H1 (cell line): ENCODE measurements at regions not wholly inside any gene's neighbourhood (a gene's known extent, or its start where the extent isn't known, plus 50 kb on each side); places are given as distances from the start of the nearest gene placed in this dataset.

ENCODE experiments used
- CTCF ChIA-PET: fragments of 300-600 bp; sonication (Branson Sonifier 250); formaldehyde crosslinking; loops from one replicate; lab custom pipeline; 2021; ENCODE audit not compliant: partially characterized antibody; lab: Charles Lee
- POLR2A ChIA-PET: fragments of 300-600 bp; sonication (Branson Sonifier 250); formaldehyde crosslinking; loops from one replicate; lab custom pipeline; 2021; ENCODE audit warnings: inconsistent platforms; ENCODE audit not compliant: partially characterized antibody; lab: Charles Lee
- DNase-seq, 2 experiments: peaks; one replicate each; pipeline versions ENCODE4 v3.0.0 to v3.0.0-alpha.2; 2010 to 2022; ENCODE audit warnings: low spot score in 2 of 2, low read depth in 1 of 2, mixed read lengths in 1 of 2
- FAIRE-seq: peaks from 2 replicates; lab custom pipeline; 2011; peaks lifted over from hg19 to GRCh38; lab: Jason Lieb, UNC
- H2AFZ ChIP-seq: 2 replicates; pipeline ENCODE4 v1.8.1; 2012; ENCODE audit warnings: low read length, inconsistent platforms
- H2AK5ac ChIP-seq: 2 replicates; pipeline ENCODE4 v1.6.1; 2013; ENCODE audit warnings: low read depth, low read length
- H2BK120ac ChIP-seq: replicated peaks from 2 replicates; pipeline ENCODE3; 2013; ENCODE audit warnings: low read depth, low read length, inconsistent platforms
- H2BK12ac ChIP-seq: 2 replicates; pipeline ENCODE4 v1.6.1; 2013; ENCODE audit warnings: low read depth, low read length
- H2BK15ac ChIP-seq: 2 replicates; pipeline ENCODE4 v1.6.1; 2013; ENCODE audit warnings: low read length
- H2BK20ac ChIP-seq: 2 replicates; pipeline ENCODE4 v1.6.1; 2013; ENCODE audit warnings: low read length
- H2BK5ac ChIP-seq: 2 replicates; pipeline ENCODE4 v1.6.1; 2013; ENCODE audit warnings: low read depth, low read length
- H3K14ac ChIP-seq: 2 replicates; pipeline ENCODE4 v1.6.1; 2013; ENCODE audit warnings: inconsistent platforms; ENCODE audit not compliant: insufficient read length
- H3K18ac ChIP-seq: 2 replicates; pipeline ENCODE4 v1.6.1; 2013; ENCODE audit warnings: low read length; ENCODE audit errors: extremely low read depth
- H3K23ac ChIP-seq: 2 replicates; pipeline ENCODE4 v1.6.1; 2013; ENCODE audit warnings: inconsistent platforms; ENCODE audit not compliant: insufficient read length
- H3K23me2 ChIP-seq: 2 replicates; pipeline ENCODE4 v1.6.1; 2013; ENCODE audit warnings: low read depth, low read length
- H3K27ac ChIP-seq: 2 replicates; pipeline ENCODE4 v1.6.1; 2011; ENCODE audit warnings: low read depth, low read length, inconsistent platforms
- H3K27me3 ChIP-seq, 4 experiments: replicated peaks in 1 of 4; 1 replicate in 1 of 4; 2 replicates in 3 of 4; pipeline versions ENCODE4 v1.6.1 to v1.8.1; 2011 to 2013; ENCODE audit warnings: low read length in 3 of 4, mild to moderate bottlenecking in 3 of 4, inconsistent platforms in 2 of 4, mixed read lengths in 2 of 4, moderate library complexity in 1 of 4; ENCODE audit not compliant: control insufficient read depth in 3 of 4, insufficient read depth in 3 of 4; ENCODE audit errors: extremely low read depth in 1 of 4
- H3K36me3 ChIP-seq, 4 experiments: 2 replicates each; pipeline versions ENCODE4 v1.6.1 to v1.8.1; 2011 to 2013; ENCODE audit warnings: mild to moderate bottlenecking in 4 of 4, low read length in 3 of 4, moderate library complexity in 2 of 4, control low read depth in 1 of 4, inconsistent platforms in 1 of 4; ENCODE audit not compliant: insufficient read depth in 4 of 4, control insufficient read depth in 2 of 4
- H3K4ac ChIP-seq: replicated peaks from 2 replicates; pipeline ENCODE3; 2013; ENCODE audit warnings: low read length, low read depth, mixed read lengths, inconsistent platforms; ENCODE audit not compliant: insufficient read length
- H3K4me1 ChIP-seq, 4 experiments: replicated peaks in 1 of 4; 1 replicate in 1 of 4; 2 replicates in 3 of 4; pipeline versions ENCODE4 v1.6.1 to v1.8.1; 2011 to 2013; ENCODE audit warnings: low read length in 3 of 4, inconsistent platforms in 2 of 4, mixed read lengths in 1 of 4; ENCODE audit not compliant: insufficient read depth in 4 of 4, control insufficient read depth in 3 of 4
- H3K4me2 ChIP-seq, 2 experiments: 2 replicates each; pipeline versions ENCODE4 v1.6.1 to v1.8.1; 2011 to 2013; ENCODE audit warnings: low read depth in 2 of 2, low read length in 2 of 2, control low read depth in 1 of 2, inconsistent platforms in 1 of 2, mild to moderate bottlenecking in 1 of 2; ENCODE audit not compliant: insufficient read depth in 1 of 2
- H3K4me3 ChIP-seq, 4 experiments: fragments of 200-600, 300-600 bp in 1 of 4; sonication (generic), shearing (Covaris generic), sonication (Bioruptor Twin) in 1 of 4; 2 replicates each; pipeline versions ENCODE4 v1.5.1 to v1.8.1; 2011 to 2016; ENCODE audit warnings: low read length in 4 of 4, low read depth in 3 of 4, control low read depth in 2 of 4, inconsistent platforms in 2 of 4, mild to moderate bottlenecking in 2 of 4, mixed read lengths in 1 of 4, moderate library complexity in 1 of 4; ENCODE audit not compliant: insufficient read depth in 2 of 4; ENCODE audit errors: extremely low read depth in 1 of 4
- H3K56ac ChIP-seq: replicated peaks from 2 replicates; pipeline ENCODE3; 2013; ENCODE audit warnings: low read depth, mild to moderate bottlenecking, mixed read lengths, low read length, inconsistent platforms; ENCODE audit not compliant: insufficient read length
- H3K79me1 ChIP-seq: 2 replicates; pipeline ENCODE4 v1.6.1; 2013; ENCODE audit warnings: low read depth, low read length, control low read depth
- H3K79me2 ChIP-seq, 2 experiments: 2 replicates each; pipeline versions ENCODE4 v1.6.1 to v1.8.1; 2012 to 2013; ENCODE audit warnings: low read length in 2 of 2, mild to moderate bottlenecking in 2 of 2, inconsistent platforms in 1 of 2; ENCODE audit not compliant: insufficient read depth in 2 of 2, control insufficient read depth in 1 of 2
- H3K9ac ChIP-seq, 4 experiments: replicated peaks in 1 of 4; 1 replicate in 1 of 4; 2 replicates in 3 of 4; pipeline versions ENCODE4 v1.6.1 to v1.8.1; 2011 to 2013; ENCODE audit warnings: low read depth in 3 of 4, low read length in 3 of 4, control low read depth in 2 of 4, mild to moderate bottlenecking in 2 of 4, moderate library complexity in 2 of 4, inconsistent platforms in 1 of 4; ENCODE audit errors: extremely low read depth in 1 of 4
- H3K9me3 ChIP-seq, 2 experiments: 2 replicates each; pipeline versions ENCODE4 v1.6.1 to v1.8.1; 2012 to 2013; ENCODE audit warnings: mild to moderate bottlenecking in 2 of 2, moderate library complexity in 2 of 2, control low read depth in 1 of 2, inconsistent platforms in 1 of 2, low read depth in 1 of 2, low read length in 1 of 2, mixed read lengths in 1 of 2; ENCODE audit not compliant: insufficient read depth in 2 of 2
- H4K20me1 ChIP-seq, 2 experiments: replicated peaks in 1 of 2; 2 replicates each; pipeline versions ENCODE3 to v1.8.1; 2011 to 2013; ENCODE audit warnings: inconsistent platforms in 2 of 2, low read length in 2 of 2, mild to moderate bottlenecking in 1 of 2; ENCODE audit not compliant: insufficient read depth in 2 of 2, control insufficient read depth in 1 of 2
- H4K5ac ChIP-seq: 2 replicates; pipeline ENCODE4 v1.6.1; 2013; ENCODE audit warnings: low read length, low read depth, mixed read lengths, inconsistent platforms; ENCODE audit not compliant: insufficient read length
- H4K8ac ChIP-seq: 2 replicates; pipeline ENCODE4 v1.8.0; 2013; ENCODE audit warnings: mild to moderate bottlenecking, moderate library complexity, low read length, inconsistent platforms; ENCODE audit not compliant: insufficient read depth; ENCODE audit errors: extremely low read depth
- H4K91ac ChIP-seq: replicated peaks from 2 replicates; pipeline ENCODE3; 2013; ENCODE audit warnings: low read length, mixed read lengths, inconsistent platforms; ENCODE audit not compliant: insufficient read length
- ATF2 ChIP-seq: IDR thresholded peaks from 2 replicates; pipeline ENCODE4 v1.6.1; 2012; ENCODE audit warnings: low read length, inconsistent platforms
- EGR1 ChIP-seq: IDR thresholded peaks from 2 replicates; pipeline ENCODE4 v1.6.1; 2011; ENCODE audit warnings: low read depth, low read length, borderline replicate concordance
- KDM4A ChIP-seq: IDR thresholded peaks from one replicate; pipeline ENCODE4 v1.7.1; 2012; ENCODE audit warnings: low read depth, mild to moderate bottlenecking, moderate library complexity, low read length, inconsistent platforms; ENCODE audit not compliant: severe bottlenecking
- NANOG ChIP-seq: IDR thresholded peaks from 2 replicates; pipeline ENCODE4 v1.6.1; 2011; ENCODE audit warnings: low read length, low read depth, mild to moderate bottlenecking, inconsistent platforms; ENCODE audit not compliant: insufficient read depth, poor library complexity, severe bottlenecking
- RAD21 ChIP-seq, 2 experiments: IDR thresholded peaks in 1 of 2; conservative IDR thresholded peaks in 1 of 2; 2 replicates each; pipeline ENCODE4 v1.6.1; 2011; ENCODE audit warnings: low read depth in 2 of 2, low read length in 2 of 2, improper control_type of control experiment in 1 of 2, inconsistent platforms in 1 of 2, mild to moderate bottlenecking in 1 of 2, moderate library complexity in 1 of 2
- SP4 ChIP-seq: IDR thresholded peaks from 2 replicates; pipeline ENCODE4 v1.6.1; 2012; ENCODE audit warnings: low read length, inconsistent platforms
- TAF1 ChIP-seq: IDR thresholded peaks from 2 replicates; pipeline ENCODE4 v1.6.1; 2011; ENCODE audit warnings: mild to moderate bottlenecking, low read depth, low read length
- TAF7 ChIP-seq: optimal IDR thresholded peaks from 2 replicates; pipeline ENCODE3; 2011; ENCODE audit warnings: low read depth, mild to moderate bottlenecking, inconsistent platforms, low read length, moderate library complexity, borderline replicate concordance
- USF2 ChIP-seq: IDR thresholded peaks from 2 replicates; pipeline ENCODE4 v1.6.1; 2011; ENCODE audit warnings: low read length, improper control_type of control experiment
- ZNF274 ChIP-seq: IDR thresholded peaks from 2 replicates; pipeline ENCODE4 v1.7.0; 2012; ENCODE audit warnings: low read length, borderline replicate concordance; ENCODE audit errors: extremely low read depth
- WGBS, 2 experiments: shearing (Covaris generic) in 1 of 2; methylation state at CpG; one replicate each; pipeline versions ENCODE4 v1.1.6 to v1.1.7; 2013 to 2015; ENCODE audit warnings: low lambda C conversion rate in 2 of 2, mixed read lengths in 2 of 2, inconsistent platforms in 1 of 2, low coverage in 1 of 2, missing lambda C conversion rate in 1 of 2; ENCODE audit not compliant: insufficient replicate concordance in 2 of 2, insufficient coverage in 1 of 2, insufficient read length in 1 of 2; ENCODE audit errors: extremely low coverage in 1 of 2, missing lambda C conversion rate in 1 of 2; 5-methylcytosine and 5-hydroxymethylcytosine counted together
- TF ChIP-seq, protein P1 (sequence below): IDR thresholded peaks from 2 replicates; pipeline ENCODE4 v1.6.1; 2011; ENCODE audit warnings: low read depth, mild to moderate bottlenecking, low read length; ENCODE audit not compliant: insufficient read depth

DNA sequence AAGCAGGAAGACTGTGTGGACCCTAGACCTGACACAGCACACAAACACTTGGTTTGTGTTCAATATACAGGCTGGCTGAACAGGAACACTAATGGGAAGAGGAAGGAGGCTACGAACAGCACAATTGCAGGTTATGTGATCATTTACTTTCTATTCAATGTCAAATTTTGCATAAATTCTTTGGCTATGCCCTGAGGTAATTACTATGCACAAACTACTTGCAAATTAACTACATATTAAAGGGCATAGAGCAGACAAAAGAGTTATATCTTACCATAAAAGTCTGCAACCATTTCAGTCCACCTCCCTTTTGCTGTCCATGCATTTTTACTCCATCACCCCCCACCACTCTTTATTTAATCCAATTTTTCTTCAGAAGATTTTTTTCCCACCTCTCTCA, 291.2 kb upstream of the TMTC1 start:
- Histone ChIP-seq H2BK20ac (no peak overlapping the region), H3K27ac (no peak overlapping the region), H3K56ac (no peak overlapping the region), H2AFZ (no peak overlapping the region), H3K27me3 (no peaks in the 10 kb centered on the region), H3K4me2 (no peak overlapping the region), H3K4ac (no peak overlapping the region), H2BK15ac (no peak overlapping the region), H4K91ac (no peak overlapping the region), H2AK5ac (no peak overlapping the region), H3K23ac (no peak overlapping the region), H2BK120ac (no peak overlapping the region), H4K8ac (no peak overlapping the region), H3K79me1 (no peaks in the 10 kb centered on the region), H4K20me1 (no peaks in the 10 kb centered on the region), H2BK5ac (no peak overlapping the region), H4K5ac (no peak overlapping the region), H3K4me3 (no peak overlapping the region), H3K9ac (no peak overlapping the region), H3K4me1 (no peaks in the 10 kb centered on the region), H2BK12ac (no peak overlapping the region), H3K9me3 (no peaks in the 10 kb centered on the region), H3K79me2 (no peaks in the 10 kb centered on the region), H3K23me2 (no peaks in the 10 kb centered on the region), H3K18ac (no peak overlapping the region), H3K36me3 (no peaks in the 10 kb centered on the region), H3K14ac (no peak overlapping the region)
- ChIA-PET CTCF (no interaction called here), POLR2A (no interaction called here)
- DNase-seq (no peak), FAIRE-seq (no peak)
- WGBS, 2 experiments: 89% methylated on average over 1 of the region's 1 CpG; no CpG with 5 or more reads in 1 of the 2 experiments
- TF ChIP-seq EGR1: no peak
- TF ChIP-seq NANOG: no peak
- TF ChIP-seq RAD21 (IDR thresholded peaks at IDR 0.05 in 1 of 2, conservative IDR thresholded peaks at IDR 0.05 in 1 of 2; ENCODE audit: low read depth in 2 of 2, low read length in 2 of 2): no peak
- TF ChIP-seq, protein P1, sequence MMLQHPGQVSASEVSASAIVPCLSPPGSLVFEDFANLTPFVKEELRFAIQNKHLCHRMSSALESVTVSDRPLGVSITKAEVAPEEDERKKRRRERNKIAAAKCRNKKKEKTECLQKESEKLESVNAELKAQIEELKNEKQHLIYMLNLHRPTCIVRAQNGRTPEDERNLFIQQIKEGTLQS: no peak
- TF ChIP-seq ATF2: no peak
- TF ChIP-seq TAF7: no peak
- TF ChIP-seq KDM4A: no peak
- no peak for TF ChIP-seq SP4
- no peak for TF ChIP-seq ZNF274
- TF ChIP-seq TAF1: no peak
- TF ChIP-seq USF2: no peak
